Uterus (tissue), 3 donors: ENCODE measurements at regions not wholly inside any gene's neighbourhood (a gene's known extent, or its start where the extent isn't known, plus 50 kb on each side); places are given as distances from the start of the nearest gene placed in this dataset.

Experiments
- DNase-seq, 2 donors: peaks; one replicate each; pipeline ENCODE4 v3.0.0-alpha.2; 2019 to 2020
- H3K27ac ChIP-seq, 2 donors: fragments of 200-600 bp; sonication (generic); 1 replicate in 1 of 2; 2 replicates in 1 of 2; pipeline ENCODE4 v1.5.1; 2016 to 2018
- H3K27me3 ChIP-seq, 2 donors: fragments of 200-600 bp; sonication (generic); one replicate each; pipeline ENCODE4 v1.5.1; 2018 to 2019; ENCODE audit warnings: control low read depth in 1 of 2
- H3K36me3 ChIP-seq, 2 donors: fragments of 200-600 bp; sonication (generic); one replicate each; pipeline ENCODE4 v1.5.1; 2019; ENCODE audit warnings: control low read depth in 1 of 2
- H3K4me1 ChIP-seq, 2 donors: fragments of 200-600 bp; sonication (generic); one replicate each; pipeline ENCODE4 v1.5.1; 2018 to 2019; ENCODE audit warnings: control low read depth in 1 of 2
- H3K4me3 ChIP-seq, 2 donors: fragments of 200-600 bp; sonication (generic); 1 replicate in 1 of 2; 2 replicates in 1 of 2; pipeline ENCODE4 v1.5.1; 2018 to 2019; ENCODE audit warnings: mild to moderate bottlenecking in 1 of 2
- H3K9me3 ChIP-seq, 2 donors: fragments of 200-600 bp; sonication (generic); one replicate each; pipeline ENCODE4 v1.5.1; 2019; ENCODE audit warnings: control low read depth in 1 of 2
- CTCF ChIP-seq, 4 experiments: fragments of 200-600 bp in 2 of 4; fragments of 450-650 bp in 2 of 4; sonication (generic) in 2 of 4; IDR thresholded peaks; one replicate each; pipeline ENCODE4 v1.5.1; 2016 to 2019; ENCODE audit warnings: antibody characterized with exemption in 4 of 4, mild to moderate bottlenecking in 2 of 4, moderate library complexity in 1 of 4
- POLR2A ChIP-seq, 2 donors: fragments of 450-650 bp; IDR thresholded peaks; one replicate each; pipeline ENCODE4 v1.6.1; 2016; ENCODE audit warnings: antibody characterized with exemption in 2 of 2, mild to moderate bottlenecking in 1 of 2, moderate library complexity in 1 of 2
- intact Hi-C: fragments of 100-400 bp; cut with DNase I; formaldehyde crosslinking; loops from one replicate; pipeline ENCODE4 v1.15.1; 2023; ENCODE audit warnings: low total_unique reads
- donor health status: DM: yes; HTN: yes; CAD: no.

- intact Hi-C loops, result no loop called here
Observed at GRCh38 chr12:125966641-125967040, 901.4 kb downstream of the AACS start.

GRCh38 chr12:125968413-125968812 is 903.2 kb downstream of the AACS start:
- H3K9me3 ChIP-seq, result no peaks in the 10 kb centered on the region
- H3K27me3 ChIP-seq, result no peaks in the 10 kb centered on the region
- no peaks in the 10 kb centered on the region for H3K4me1 ChIP-seq
- no peak overlapping the region for H3K4me3 ChIP-seq
- DNase-seq, result no peak
- H3K27ac ChIP-seq, result no peak overlapping the region
- TF ChIP-seq CTCF (IDR thresholded peaks at IDR 0.05), result no peak
- no peak for TF ChIP-seq POLR2A (IDR thresholded peaks at IDR 0.05)
- no peaks in the 10 kb centered on the region for H3K36me3 ChIP-seq
- intact Hi-C loops, result no loop called here

More at GRCh38 chr12:125966641-125967040, 901.4 kb downstream of the AACS start:
- DNase-seq, result no peak
- TF ChIP-seq CTCF (IDR thresholded peaks at IDR 0.05) (no peak), POLR2A (IDR thresholded peaks at IDR 0.05) (no peak)
- no peaks in the 10 kb centered on the region for H3K9me3 ChIP-seq
- no peak overlapping the region for H3K4me3 ChIP-seq
- H3K27ac ChIP-seq, result no peak overlapping the region
- H3K27me3 ChIP-seq, result no peaks in the 10 kb centered on the region
- H3K36me3 ChIP-seq, result no peaks in the 10 kb centered on the region
- H3K4me1 ChIP-seq, result no peaks in the 10 kb centered on the region

GRCh38 chr12:125971981-125972380 is 906.7 kb downstream of the AACS start:
- Histone ChIP-seq H3K27me3 (no peaks in the 10 kb centered on the region), H3K4me3 (no peak overlapping the region), H3K4me1 (no peaks in the 10 kb centered on the region), H3K9me3 (no peaks in the 10 kb centered on the region), H3K27ac (no peak overlapping the region), H3K36me3 (no peaks in the 10 kb centered on the region)
- intact Hi-C loops, result no loop called here
- TF ChIP-seq POLR2A (IDR thresholded peaks at IDR 0.05), result no peak
- TF ChIP-seq CTCF (IDR thresholded peaks at IDR 0.05), result no peak
- no peak for DNase-seq

- H3K9me3 ChIP-seq, result no peaks in the 10 kb centered on the region
- intact Hi-C loops, result no loop called here
- no peak for DNase-seq
- H3K27ac ChIP-seq, result no peak overlapping the region
- no peaks in the 10 kb centered on the region for H3K36me3 ChIP-seq
- TF ChIP-seq POLR2A (IDR thresholded peaks at IDR 0.05), result no peak
- no peak for TF ChIP-seq CTCF (IDR thresholded peaks at IDR 0.05)
- H3K4me3 ChIP-seq, result no peak overlapping the region
- H3K27me3 ChIP-seq, result no peaks in the 10 kb centered on the region
- H3K4me1 ChIP-seq, result no peaks in the 10 kb centered on the region
Observed at GRCh38 chr12:125978286-125978685, 913.1 kb downstream of the AACS start.

- H3K4me3 ChIP-seq, result no peak overlapping the region
- H3K9me3 ChIP-seq, result no peaks in the 10 kb centered on the region
- TF ChIP-seq POLR2A (IDR thresholded peaks at IDR 0.05), result no peak
- TF ChIP-seq CTCF (IDR thresholded peaks at IDR 0.05), result no peak
- no peaks in the 10 kb centered on the region for H3K36me3 ChIP-seq
- DNase-seq, result no peak
- no peaks in the 10 kb centered on the region for H3K4me1 ChIP-seq
- H3K27me3 ChIP-seq, result no peaks in the 10 kb centered on the region
- intact Hi-C loops, result no loop called here
- H3K27ac ChIP-seq, result no peak overlapping the region
Observed at GRCh38 chr12:125981610-125982253, 916.5 kb downstream of the AACS start.
